Gastrocnemius medialis (tissue), 4 donors: ENCODE measurements at regions not wholly inside any gene's neighbourhood (a gene's known extent, or its start where the extent isn't known, plus 50 kb on each side); places are given as distances from the start of the nearest gene placed in this dataset.
"Not testable (repeated sequence)": the region's sequence is repeated elsewhere in the genome, so short reads cannot be mapped to it uniquely, and the experiment has no call there.

Experiments
- ATAC-seq, 2 donors: fragments of 150-250 bp; one replicate each; pipeline ENCODE4 v1.9.1; 2016
- DNase-seq, 2 donors: peaks; one replicate each; pipeline ENCODE4 v3.0.0-alpha.2; 2019
- H3K27ac ChIP-seq, 4 donors: fragments of 200-600 bp; sonication (generic); 1 replicate in 1 of 4; 2 replicates in 3 of 4; pipeline ENCODE4 v1.5.1; 2016 to 2018; ENCODE audit warnings: mild to moderate bottlenecking in 2 of 4, moderate library complexity in 1 of 4
- H3K27me3 ChIP-seq, 3 donors: fragments of 200-600 bp; sonication (generic) in 2 of 3; 1 replicate in 1 of 3; 2 replicates in 2 of 3; pipeline versions ENCODE4 v1.5.1 to v1.6.0; 2016 to 2019; ENCODE audit warnings: mild to moderate bottlenecking in 1 of 3, moderate library complexity in 1 of 3
- H3K36me3 ChIP-seq, 2 donors: fragments of 200-600 bp; sonication (generic) in 1 of 2; one replicate each; pipeline ENCODE4 v1.5.1; 2017 to 2018
- H3K4me1 ChIP-seq, 2 donors: fragments of 200-600 bp; sonication (generic) in 1 of 2; one replicate each; pipeline ENCODE4 v1.5.1; 2016 to 2017; ENCODE audit warnings: mild to moderate bottlenecking in 2 of 2
- H3K4me3 ChIP-seq, 4 donors: fragments of 200-600 bp; sonication (generic) in 3 of 4; 1 replicate in 1 of 4; 2 replicates in 3 of 4; pipeline ENCODE4 v1.5.1; 2016 to 2019; ENCODE audit warnings: mild to moderate bottlenecking in 2 of 4
- H3K9me3 ChIP-seq, 3 donors: fragments of 200-600 bp; sonication (generic) in 2 of 3; 1 replicate in 1 of 3; 2 replicates in 2 of 3; pipeline ENCODE4 v1.5.1; 2016 to 2019
- POLR2A ChIP-seq, 2 donors: fragments of 450-650 bp; IDR thresholded peaks; one replicate each; pipeline ENCODE4 v1.6.1; 2017; ENCODE audit warnings: antibody characterized with exemption in 2 of 2, mild to moderate bottlenecking in 2 of 2, moderate library complexity in 2 of 2
- in situ Hi-C, 4 donors: fragments of 200-750 bp; cut with MboI; loops; one replicate each; pipeline versions ENCODE4 v1.15.0 to v1.8.0; 2017; ENCODE audit warnings: low sequenced_read_pairs in 4 of 4
- intact Hi-C: fragments of 100-400 bp; cut with DNase I; formaldehyde crosslinking; loops from one replicate; pipeline ENCODE4 v1.15.1; 2023; ENCODE audit warnings: low total_unique reads
- TF ChIP-seq, protein P1 (sequence below), 5 experiments: fragments of 450-650 bp in 3 of 5; fragments of 200-600 bp in 2 of 5; sonication (generic) in 2 of 5; IDR thresholded peaks in 4 of 5; conservative IDR thresholded peaks in 1 of 5; 1 replicate in 4 of 5; 2 replicates in 1 of 5; pipeline ENCODE4 v1.5.1; 2016 to 2019; ENCODE audit warnings: antibody characterized with exemption in 5 of 5, mild to moderate bottlenecking in 3 of 5, moderate library complexity in 3 of 5

DNA sequence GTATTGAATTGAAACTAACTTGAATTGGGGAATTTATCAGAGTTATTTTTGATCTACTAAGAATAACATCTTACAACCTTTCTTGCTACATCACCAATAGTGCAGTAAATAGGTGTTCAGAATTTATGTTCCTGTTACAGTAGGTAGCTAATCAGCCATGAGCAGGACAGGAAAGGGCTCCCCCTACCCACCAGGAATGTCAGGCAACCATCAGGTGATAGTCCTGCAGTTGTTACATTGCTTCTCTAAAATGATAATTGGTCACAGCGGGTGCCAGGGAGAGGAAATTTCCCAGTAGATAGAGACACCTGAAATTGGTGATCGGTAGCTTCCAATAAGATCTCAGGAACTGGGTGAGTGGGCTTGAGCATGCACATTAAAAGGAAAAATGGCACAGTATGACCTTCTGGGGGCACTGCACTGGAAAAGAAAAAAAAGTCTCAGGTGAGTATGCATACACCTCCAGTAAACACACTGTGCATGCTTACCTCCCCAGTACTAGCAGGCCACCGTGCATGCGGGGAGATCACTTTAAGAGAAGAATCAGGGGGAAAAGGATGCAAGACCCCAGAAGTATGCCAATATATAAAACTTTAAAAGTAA, 1092.0 kb upstream of the LRRTM1 start:
- DNase-seq, result no peak
- Histone ChIP-seq H3K27ac (no peak overlapping the region), H3K9me3 (no peaks in the 10 kb centered on the region), H3K4me3 (no peak overlapping the region), H3K4me1 (no peaks in the 10 kb centered on the region), H3K36me3 (no peaks in the 10 kb centered on the region), H3K27me3 (no peaks in the 10 kb centered on the region)
- in situ Hi-C loops (no loop called here), intact Hi-C loops (no loop called here)
- ATAC-seq, result no peak
- TF ChIP-seq, protein P1, sequence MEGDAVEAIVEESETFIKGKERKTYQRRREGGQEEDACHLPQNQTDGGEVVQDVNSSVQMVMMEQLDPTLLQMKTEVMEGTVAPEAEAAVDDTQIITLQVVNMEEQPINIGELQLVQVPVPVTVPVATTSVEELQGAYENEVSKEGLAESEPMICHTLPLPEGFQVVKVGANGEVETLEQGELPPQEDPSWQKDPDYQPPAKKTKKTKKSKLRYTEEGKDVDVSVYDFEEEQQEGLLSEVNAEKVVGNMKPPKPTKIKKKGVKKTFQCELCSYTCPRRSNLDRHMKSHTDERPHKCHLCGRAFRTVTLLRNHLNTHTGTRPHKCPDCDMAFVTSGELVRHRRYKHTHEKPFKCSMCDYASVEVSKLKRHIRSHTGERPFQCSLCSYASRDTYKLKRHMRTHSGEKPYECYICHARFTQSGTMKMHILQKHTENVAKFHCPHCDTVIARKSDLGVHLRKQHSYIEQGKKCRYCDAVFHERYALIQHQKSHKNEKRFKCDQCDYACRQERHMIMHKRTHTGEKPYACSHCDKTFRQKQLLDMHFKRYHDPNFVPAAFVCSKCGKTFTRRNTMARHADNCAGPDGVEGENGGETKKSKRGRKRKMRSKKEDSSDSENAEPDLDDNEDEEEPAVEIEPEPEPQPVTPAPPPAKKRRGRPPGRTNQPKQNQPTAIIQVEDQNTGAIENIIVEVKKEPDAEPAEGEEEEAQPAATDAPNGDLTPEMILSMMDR (IDR thresholded peaks at IDR 0.05 in 4 of 5, conservative IDR thresholded peaks at IDR 0.05 in 1 of 5), result no peak
- TF ChIP-seq POLR2A (IDR thresholded peaks at IDR 0.05), result no peak

DNA sequence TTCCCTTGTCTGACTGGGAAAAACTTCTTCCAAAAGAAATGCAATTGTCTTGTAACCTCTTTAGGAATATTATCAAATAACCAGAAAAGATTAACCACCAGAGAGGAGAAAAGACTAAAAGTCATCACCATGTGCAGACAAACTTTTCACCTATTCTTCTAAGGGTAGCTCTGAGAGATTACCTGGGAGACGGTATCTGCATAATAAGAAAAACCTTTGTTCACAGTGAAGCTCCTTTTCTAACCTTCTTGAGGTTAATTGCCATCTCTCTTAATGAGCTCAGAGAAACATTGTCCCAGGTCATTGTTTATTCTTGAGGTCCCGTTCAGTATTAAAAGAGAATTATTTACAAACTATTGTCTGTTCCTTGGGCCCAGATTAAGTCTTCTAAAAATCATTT, 1091.2 kb upstream of the LRRTM1 start:
- Histone ChIP-seq H3K27me3 (no peaks in the 10 kb centered on the region), H3K4me1 (no peaks in the 10 kb centered on the region), H3K36me3 (no peaks in the 10 kb centered on the region), H3K9me3 (no peaks in the 10 kb centered on the region), H3K4me3 (no peak overlapping the region), H3K27ac (no peak overlapping the region)
- TF ChIP-seq, protein P1 (IDR thresholded peaks at IDR 0.05 in 4 of 5, conservative IDR thresholded peaks at IDR 0.05 in 1 of 5), result no peak
- in situ Hi-C loops (no loop called here), intact Hi-C loops (no loop called here)
- ATAC-seq (no peak), DNase-seq (no peak)

DNA sequence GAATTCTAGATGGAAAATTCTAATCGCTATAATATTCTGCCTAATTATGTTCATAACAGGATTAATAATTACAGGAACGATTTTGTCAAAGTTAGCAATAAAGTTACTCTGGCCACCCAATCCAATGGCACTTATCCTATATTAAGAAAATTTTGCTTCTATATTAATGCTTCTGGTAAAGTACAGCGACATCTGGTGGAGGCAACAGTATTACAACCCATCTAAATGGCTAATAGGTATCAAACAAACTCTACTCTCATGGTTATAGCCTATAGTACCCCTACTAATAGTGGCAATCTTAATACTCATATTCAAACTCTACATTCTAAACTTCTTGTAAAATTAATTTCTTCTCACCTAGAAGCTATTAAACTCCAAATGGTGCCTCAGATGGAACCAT, 1084.7 kb upstream of the LRRTM1 start:
- intact Hi-C loops (no loop called here), in situ Hi-C loops (no loop called here)
- DNase-seq, result no peak
- ATAC-seq, result no peak
- Histone ChIP-seq H3K27ac (no peak overlapping the region), H3K4me3 (no peak overlapping the region), H3K9me3 (no peaks in the 10 kb centered on the region), H3K27me3 (no peaks in the 10 kb centered on the region), H3K36me3 (no peaks in the 10 kb centered on the region), H3K4me1 (no peaks in the 10 kb centered on the region)
- no peak for TF ChIP-seq POLR2A (IDR thresholded peaks at IDR 0.05)
- TF ChIP-seq, protein P1 (IDR thresholded peaks at IDR 0.05 in 4 of 5, conservative IDR thresholded peaks at IDR 0.05 in 1 of 5), result no peak

DNA sequence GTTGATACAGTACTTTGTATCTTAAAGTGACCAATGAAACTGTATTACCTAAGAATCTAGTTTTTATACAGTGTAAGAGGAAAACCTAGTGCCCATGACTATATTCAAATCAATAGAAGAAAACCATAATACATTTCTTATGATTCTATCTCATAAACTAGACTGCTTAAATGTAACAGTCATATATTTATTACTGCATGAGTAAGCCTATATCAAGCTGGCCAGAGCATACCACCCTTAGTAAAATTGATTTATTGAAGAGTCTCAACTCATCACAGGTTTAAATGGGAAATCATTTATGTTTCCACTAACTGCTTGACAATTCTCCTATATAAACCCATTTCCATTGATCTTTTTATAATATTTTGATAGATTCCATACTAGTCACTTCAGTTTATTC, 1059.2 kb upstream of the LRRTM1 start:
- in situ Hi-C loops (no loop called here), intact Hi-C loops (no loop called here)
- TF ChIP-seq, protein P1 (IDR thresholded peaks at IDR 0.05 in 4 of 5, conservative IDR thresholded peaks at IDR 0.05 in 1 of 5), result no peak
- TF ChIP-seq POLR2A (IDR thresholded peaks at IDR 0.05), result no peak
- DNase-seq (no peak), ATAC-seq (no peak)
- Histone ChIP-seq H3K4me3 (no peak overlapping the region), H3K4me1 (no peaks in the 10 kb centered on the region), H3K36me3 (no peaks in the 10 kb centered on the region), H3K27me3 (no peaks in the 10 kb centered on the region), H3K27ac (no peak overlapping the region), H3K9me3 (no peaks in the 10 kb centered on the region)

DNA sequence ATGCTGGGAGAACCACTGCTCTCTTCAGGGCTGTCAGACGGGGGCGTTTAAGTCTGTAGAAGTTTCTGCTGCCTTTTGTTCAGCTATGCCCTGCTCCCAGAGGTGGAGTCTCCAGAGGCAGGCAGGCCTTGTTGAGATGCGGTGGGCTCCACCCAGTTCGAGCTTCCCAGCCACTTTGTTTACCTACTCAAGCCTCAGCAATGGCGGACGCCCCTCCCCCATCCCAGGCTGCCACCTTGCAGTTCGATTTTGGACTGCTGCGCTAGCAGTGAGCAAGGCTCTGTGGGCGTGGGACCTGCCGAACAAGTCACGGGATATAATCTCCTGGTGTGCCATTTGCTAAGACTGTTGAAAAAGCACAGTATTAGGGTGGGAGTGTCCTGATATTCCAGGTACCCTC, 1057.9 kb upstream of the LRRTM1 start:
- H3K9me3 ChIP-seq, intact Hi-C loops, ATAC-seq, H3K4me1 ChIP-seq, DNase-seq, H3K27ac ChIP-seq, H3K27me3 ChIP-seq, H3K36me3 ChIP-seq, in situ Hi-C loops, H3K4me3 ChIP-seq: not testable (repeated sequence)
